Fibroblast of villous mesenchyme (primary cell): ENCODE measurements at regions not wholly inside any gene's neighbourhood (a gene's known extent, or its start where the extent isn't known, plus 50 kb on each side); places are given as distances from the start of the nearest gene placed in this dataset.

Experiments
- DNase-seq: peaks from one replicate; pipeline ENCODE4 v3.0.0-alpha.2; 2010; ENCODE audit warnings: low read depth
- H3K4me3 ChIP-seq: 2 replicates; pipeline ENCODE4 v1.5.1; 2011; ENCODE audit warnings: low read depth, mild to moderate bottlenecking, low read length
- CTCF ChIP-seq: IDR thresholded peaks from 2 replicates; pipeline ENCODE4 v1.5.1; 2012; ENCODE audit warnings: low read depth, mild to moderate bottlenecking, low read length; ENCODE audit not compliant: insufficient read depth

- TF ChIP-seq CTCF, result no peak
- DNase-seq, result no peak
- no peak overlapping the region for H3K4me3 ChIP-seq
Observed at GRCh38 chr9:38259519-38260218, 132.8 kb upstream of the ALDH1B1 start.

GRCh38 chr9:38259056-38259455 is 133.4 kb upstream of the ALDH1B1 start:
- no peak for DNase-seq
- H3K4me3 ChIP-seq, result no peak overlapping the region
- TF ChIP-seq CTCF, result no peak

- TF ChIP-seq CTCF, result no peak
- no peak overlapping the region for H3K4me3 ChIP-seq
- DNase-seq, result no peak
Observed at GRCh38 chr9:38257626-38258215, 134.8 kb upstream of the ALDH1B1 start.

- no peak for TF ChIP-seq CTCF
- no peak overlapping the region for H3K4me3 ChIP-seq
Observed at GRCh38 chr9:38256461-38256860, 136.0 kb upstream of the ALDH1B1 start.

GRCh38 chr9:38255599-38255998 is 136.9 kb upstream of the ALDH1B1 start:
- DNase-seq, result no peak
- H3K4me3 ChIP-seq, result no peak overlapping the region
- no peak for TF ChIP-seq CTCF

More at GRCh38 chr9:38256461-38256860, 136.0 kb upstream of the ALDH1B1 start:
- no peak for DNase-seq

- TF ChIP-seq CTCF, result no peak
- DNase-seq, result no peak
- no peak overlapping the region for H3K4me3 ChIP-seq
Observed at GRCh38 chr9:38254756-38255155, 137.7 kb upstream of the ALDH1B1 start.
